OCI-LY7 (cell line): ENCODE measurements at regions not wholly inside any gene's neighbourhood (a gene's known extent, or its start where the extent isn't known, plus 50 kb on each side); places are given as distances from the start of the nearest gene placed in this dataset.

Experiments used
- EZH2phosphoT487 ChIP-seq: fragments of 200-600 bp; sonication (generic); IDR thresholded peaks from 2 replicates; pipeline ENCODE4 v1.6.1; 2018; ENCODE audit warnings: low read depth, borderline replicate concordance, mild to moderate bottlenecking, mixed run types, antibody characterized with exemption, low read length, moderate library complexity, mixed read lengths
- TF ChIP-seq, protein P1 (sequence below): fragments of 200-600 bp; sonication (generic); conservative IDR thresholded peaks from 2 replicates; pipeline ENCODE4 v1.5.1; 2014; ENCODE audit warnings: mild to moderate bottlenecking, antibody characterized with exemption, low read length, moderate library complexity, mixed read lengths

DNA sequence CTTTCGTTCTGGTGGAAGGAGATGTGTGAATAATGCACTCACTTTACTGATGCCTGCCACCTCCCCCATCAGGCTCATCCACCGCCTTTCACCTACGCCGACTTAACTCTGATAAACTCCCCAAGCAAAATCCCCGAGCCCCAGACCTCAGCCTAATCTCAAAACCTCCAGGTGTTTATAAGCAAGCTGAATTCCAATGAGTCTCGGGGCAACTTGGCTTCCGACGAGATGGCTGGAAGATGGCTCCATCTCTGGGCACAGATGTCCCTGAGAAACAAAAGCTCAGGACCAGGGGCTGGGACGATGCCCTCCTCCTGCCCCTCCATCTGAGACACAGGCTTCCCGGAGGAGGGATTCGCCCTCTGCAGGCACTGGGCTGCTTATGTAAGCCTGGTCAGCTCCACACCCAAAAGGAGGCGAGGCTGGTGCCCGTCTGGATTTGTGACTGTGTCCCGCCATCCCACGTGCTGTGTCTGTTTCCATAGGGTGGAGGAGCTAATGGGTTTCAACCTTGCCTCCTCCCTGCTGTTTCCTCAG, 386.4 kb upstream of the TNRC6C start:
- TF ChIP-seq, protein P1, sequence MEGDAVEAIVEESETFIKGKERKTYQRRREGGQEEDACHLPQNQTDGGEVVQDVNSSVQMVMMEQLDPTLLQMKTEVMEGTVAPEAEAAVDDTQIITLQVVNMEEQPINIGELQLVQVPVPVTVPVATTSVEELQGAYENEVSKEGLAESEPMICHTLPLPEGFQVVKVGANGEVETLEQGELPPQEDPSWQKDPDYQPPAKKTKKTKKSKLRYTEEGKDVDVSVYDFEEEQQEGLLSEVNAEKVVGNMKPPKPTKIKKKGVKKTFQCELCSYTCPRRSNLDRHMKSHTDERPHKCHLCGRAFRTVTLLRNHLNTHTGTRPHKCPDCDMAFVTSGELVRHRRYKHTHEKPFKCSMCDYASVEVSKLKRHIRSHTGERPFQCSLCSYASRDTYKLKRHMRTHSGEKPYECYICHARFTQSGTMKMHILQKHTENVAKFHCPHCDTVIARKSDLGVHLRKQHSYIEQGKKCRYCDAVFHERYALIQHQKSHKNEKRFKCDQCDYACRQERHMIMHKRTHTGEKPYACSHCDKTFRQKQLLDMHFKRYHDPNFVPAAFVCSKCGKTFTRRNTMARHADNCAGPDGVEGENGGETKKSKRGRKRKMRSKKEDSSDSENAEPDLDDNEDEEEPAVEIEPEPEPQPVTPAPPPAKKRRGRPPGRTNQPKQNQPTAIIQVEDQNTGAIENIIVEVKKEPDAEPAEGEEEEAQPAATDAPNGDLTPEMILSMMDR: no peak
- TF ChIP-seq EZH2phosphoT487: no peak
